Progenitor cell of endocrine pancreas (in vitro differentiated cells): ENCODE measurements at regions not wholly inside any gene's neighbourhood (a gene's known extent, or its start where the extent isn't known, plus 50 kb on each side); places are given as distances from the start of the nearest gene placed in this dataset.

ENCODE experiments used
- DNase-seq: peaks from one replicate; pipeline ENCODE4 v3.0.0; 2021; ENCODE audit warnings: low spot score; ENCODE audit not compliant: unreplicated experiment
- H3K27ac Mint-ChIP-seq: 2 replicates; pipeline ENCODE4 v1.8.0; 2021; ENCODE audit warnings: mild to moderate bottlenecking, moderate library complexity, mixed read lengths
- H3K27me3 Mint-ChIP-seq: 2 replicates; pipeline ENCODE4 v1.8.0; 2021; ENCODE audit warnings: mixed read lengths
- H3K36me3 Mint-ChIP-seq: 2 replicates; pipeline ENCODE4 v1.8.0; 2022; ENCODE audit warnings: mixed read lengths; ENCODE audit not compliant: insufficient read depth
- H3K4me1 Mint-ChIP-seq: 2 replicates; pipeline ENCODE4 v1.8.0; 2021; ENCODE audit warnings: low read depth, mixed read lengths
- H3K4me3 Mint-ChIP-seq: 2 replicates; pipeline ENCODE4 v1.8.0; 2021; ENCODE audit warnings: low read depth, mild to moderate bottlenecking, moderate library complexity, mixed read lengths
- H3K9me3 Mint-ChIP-seq: 2 replicates; pipeline ENCODE4 v1.8.0; 2021; ENCODE audit warnings: low read depth, mixed read lengths
- CTCF ChIP-seq: fragments of 200-600 bp; sonication (generic); IDR thresholded peaks from one replicate; pipeline ENCODE4 v1.5.0; 2021; ENCODE audit warnings: antibody characterized with exemption, mild to moderate bottlenecking; ENCODE audit not compliant: unreplicated experiment

- Mint-ChIP-seq H3K4me3 (no peak overlapping the region), H3K36me3 (no peaks in the 10 kb centered on the region), H3K4me1 (peaks cover 4% of the 10 kb centered on the region), H3K9me3 (no peaks in the 10 kb centered on the region), H3K27ac (no peak overlapping the region), H3K27me3 (no peaks in the 10 kb centered on the region)
- no peak for DNase-seq
- no peak for TF ChIP-seq CTCF
Observed at GRCh38 chr2:181114021-181114420, 133.6 kb downstream of the UBE2E3 start.

- no peak for DNase-seq
- H3K4me1 Mint-ChIP-seq, result peaks cover 4% of the 10 kb centered on the region
- H3K9me3 Mint-ChIP-seq, result no peaks in the 10 kb centered on the region
- H3K4me3 Mint-ChIP-seq, result no peak overlapping the region
- H3K36me3 Mint-ChIP-seq, result no peaks in the 10 kb centered on the region
- peaks cover 3% of the 10 kb centered on the region for H3K27me3 Mint-ChIP-seq
- no peak for TF ChIP-seq CTCF
- no peak overlapping the region for H3K27ac Mint-ChIP-seq
Observed at GRCh38 chr2:181116261-181116660, 135.9 kb downstream of the UBE2E3 start.

GRCh38 chr2:181117206-181117925, 137.0 kb downstream of the UBE2E3 start:
- Mint-ChIP-seq H3K4me3 (no peak overlapping the region), H3K9me3 (no peaks in the 10 kb centered on the region), H3K36me3 (no peaks in the 10 kb centered on the region), H3K27me3 (peaks cover 3% of the 10 kb centered on the region), H3K27ac (no peak overlapping the region), H3K4me1 (peaks cover 4% of the 10 kb centered on the region)
- DNase-seq, result no peak
- TF ChIP-seq CTCF, result no peak

- H3K4me3 Mint-ChIP-seq, result no peak overlapping the region
- TF ChIP-seq CTCF, result no peak
- H3K9me3 Mint-ChIP-seq, result no peaks in the 10 kb centered on the region
- peaks cover 3% of the 10 kb centered on the region for H3K27me3 Mint-ChIP-seq
- H3K4me1 Mint-ChIP-seq, result peaks cover 4% of the 10 kb centered on the region
- H3K36me3 Mint-ChIP-seq, result no peaks in the 10 kb centered on the region
- no peak for DNase-seq
- no peak overlapping the region for H3K27ac Mint-ChIP-seq
Observed at GRCh38 chr2:181120625-181121024, 140.2 kb downstream of the UBE2E3 start.

- Mint-ChIP-seq H3K9me3 (peaks cover 2% of the 10 kb centered on the region), H3K4me1 (peaks cover 2% of the 10 kb centered on the region), H3K36me3 (no peaks in the 10 kb centered on the region), H3K27ac (no peak overlapping the region), H3K27me3 (peaks cover 3% of the 10 kb centered on the region), H3K4me3 (no peak overlapping the region)
- no peak for TF ChIP-seq CTCF
- no peak for DNase-seq
Observed at GRCh38 chr2:181121996-181122395, 141.6 kb downstream of the UBE2E3 start.
